ENCODE measurements at regions not wholly inside any gene's neighbourhood (a gene's known extent, or its start where the extent isn't known, plus 50 kb on each side); places are given as distances from the start of the nearest gene placed in this dataset.

- no peak for DNase-seq (ENCODE audit: low read depth, low spot score)
Observed at GRCh38 chr6:145071836-145072235, 663.5 kb downstream of the EPM2A start.

DNA sequence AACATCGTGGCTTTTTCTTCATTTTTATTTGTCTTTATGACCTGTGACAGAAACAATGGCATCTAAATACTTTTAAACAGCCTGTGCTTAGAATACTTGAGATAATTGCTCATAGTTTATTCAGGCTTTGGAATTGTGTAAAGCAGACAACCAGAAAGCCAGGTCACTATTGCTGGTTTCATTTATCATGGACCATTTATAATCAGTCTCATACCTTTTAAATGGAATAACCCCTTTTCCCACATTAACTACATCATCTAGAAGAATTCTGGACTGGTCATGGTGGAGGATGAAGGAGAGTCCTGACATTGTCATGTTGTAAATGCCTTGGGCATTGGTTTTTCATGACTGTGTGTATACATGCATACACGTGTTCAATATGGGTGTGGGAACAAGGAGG is 661.5 kb downstream of the EPM2A start:
- TF ChIP-seq TCF7L2 (IDR thresholded peaks at IDR 0.05; ENCODE audit: low read depth, low read length), result no peak
- no peak for TF ChIP-seq SIN3A (IDR thresholded peaks at IDR 0.05; ENCODE audit: borderline replicate concordance, insufficient read depth, low read depth, low read length)
- TF ChIP-seq REST (IDR thresholded peaks at IDR 0.05; ENCODE audit: insufficient read depth in 1 of 2, low read depth in 2 of 2, low read length in 1 of 2), result no peak
- TF ChIP-seq POLR2AphosphoS5 (IDR thresholded peaks at IDR 0.05; ENCODE audit: low read depth, low read length), result no peak
- TF ChIP-seq, protein P1, sequence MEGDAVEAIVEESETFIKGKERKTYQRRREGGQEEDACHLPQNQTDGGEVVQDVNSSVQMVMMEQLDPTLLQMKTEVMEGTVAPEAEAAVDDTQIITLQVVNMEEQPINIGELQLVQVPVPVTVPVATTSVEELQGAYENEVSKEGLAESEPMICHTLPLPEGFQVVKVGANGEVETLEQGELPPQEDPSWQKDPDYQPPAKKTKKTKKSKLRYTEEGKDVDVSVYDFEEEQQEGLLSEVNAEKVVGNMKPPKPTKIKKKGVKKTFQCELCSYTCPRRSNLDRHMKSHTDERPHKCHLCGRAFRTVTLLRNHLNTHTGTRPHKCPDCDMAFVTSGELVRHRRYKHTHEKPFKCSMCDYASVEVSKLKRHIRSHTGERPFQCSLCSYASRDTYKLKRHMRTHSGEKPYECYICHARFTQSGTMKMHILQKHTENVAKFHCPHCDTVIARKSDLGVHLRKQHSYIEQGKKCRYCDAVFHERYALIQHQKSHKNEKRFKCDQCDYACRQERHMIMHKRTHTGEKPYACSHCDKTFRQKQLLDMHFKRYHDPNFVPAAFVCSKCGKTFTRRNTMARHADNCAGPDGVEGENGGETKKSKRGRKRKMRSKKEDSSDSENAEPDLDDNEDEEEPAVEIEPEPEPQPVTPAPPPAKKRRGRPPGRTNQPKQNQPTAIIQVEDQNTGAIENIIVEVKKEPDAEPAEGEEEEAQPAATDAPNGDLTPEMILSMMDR (IDR thresholded peaks at IDR 0.05), result no peak
- H3K27me3 ChIP-seq (ENCODE audit: control insufficient read depth, insufficient read depth, low read length), result no peaks in the 10 kb centered on the region
- no peaks in the 10 kb centered on the region for H3K4me1 ChIP-seq (ENCODE audit: control insufficient read depth, insufficient read depth, low read length)
- ChIA-PET CTCF (no interaction called here), POLR2A (no interaction called here)
- ATAC-seq (no peak), DNase-seq (ENCODE audit: low read depth, low spot score) (no peak)
- no peak overlapping the region for H3K4me3 ChIP-seq (ENCODE audit: low read depth in 2 of 2, low read length in 2 of 2)
- H3K36me3 ChIP-seq (ENCODE audit: control insufficient read depth, insufficient read depth, low read length), result no peaks in the 10 kb centered on the region
- intact Hi-C loops (cut with micrococcal nuclease; ENCODE audit: unreplicated experiment) (no loop called here), in situ Hi-C loops (cut with HindIII; ENCODE audit: low pct_unique_long_range_greater_than_20kb, low sequenced_read_pairs) (no loop called here)
- no TSS peak for BruUV-seq (replicated peaks)
- no peaks in the 10 kb centered on the region; the same call in 1 of the 2 replicates for H3K9me3 ChIP-seq (ENCODE audit: control insufficient read depth, insufficient read depth, low read depth, low read length)
- no peak overlapping the region for H3K27ac ChIP-seq (ENCODE audit: low read length)

More at GRCh38 chr6:145071836-145072235, 663.5 kb downstream of the EPM2A start:
- ChIA-PET CTCF (no interaction called here), POLR2A (no interaction called here)
- Histone ChIP-seq H3K27me3 (ENCODE audit: control insufficient read depth, insufficient read depth, low read length) (no peaks in the 10 kb centered on the region), H3K9me3 (ENCODE audit: control insufficient read depth, insufficient read depth, low read depth, low read length) (no peaks in the 10 kb centered on the region; the same call in 1 of the 2 replicates), H3K27ac (ENCODE audit: low read length) (no peak overlapping the region), H3K36me3 (ENCODE audit: control insufficient read depth, insufficient read depth, low read length) (no peaks in the 10 kb centered on the region), H3K4me3 (ENCODE audit: low read depth in 2 of 2, low read length in 2 of 2) (no peak overlapping the region), H3K4me1 (ENCODE audit: control insufficient read depth, insufficient read depth, low read length) (no peaks in the 10 kb centered on the region)
- no peak for ATAC-seq
- BruUV-seq (replicated peaks), result no TSS peak
- intact Hi-C loops (cut with micrococcal nuclease; ENCODE audit: unreplicated experiment) (no loop called here), in situ Hi-C loops (cut with HindIII; ENCODE audit: low pct_unique_long_range_greater_than_20kb, low sequenced_read_pairs) (no loop called here)
- TF ChIP-seq, protein P1 (IDR thresholded peaks at IDR 0.05), result no peak
- TF ChIP-seq SIN3A (IDR thresholded peaks at IDR 0.05; ENCODE audit: borderline replicate concordance, insufficient read depth, low read depth, low read length) (no peak), TCF7L2 (IDR thresholded peaks at IDR 0.05; ENCODE audit: low read depth, low read length) (no peak), POLR2AphosphoS5 (IDR thresholded peaks at IDR 0.05; ENCODE audit: low read depth, low read length) (no peak), REST (IDR thresholded peaks at IDR 0.05; ENCODE audit: insufficient read depth in 1 of 2, low read depth in 2 of 2, low read length in 1 of 2) (no peak)
